Retina (tissue), 1 donor: ENCODE measurements at regions not wholly inside any gene's neighbourhood (a gene's known extent, or its start where the extent isn't known, plus 50 kb on each side); places are given as distances from the start of the nearest gene placed in this dataset.

Experiments used
- DNase-seq: peaks from one replicate; pipeline ENCODE4 v3.0.0-alpha.2; 2016

DNA sequence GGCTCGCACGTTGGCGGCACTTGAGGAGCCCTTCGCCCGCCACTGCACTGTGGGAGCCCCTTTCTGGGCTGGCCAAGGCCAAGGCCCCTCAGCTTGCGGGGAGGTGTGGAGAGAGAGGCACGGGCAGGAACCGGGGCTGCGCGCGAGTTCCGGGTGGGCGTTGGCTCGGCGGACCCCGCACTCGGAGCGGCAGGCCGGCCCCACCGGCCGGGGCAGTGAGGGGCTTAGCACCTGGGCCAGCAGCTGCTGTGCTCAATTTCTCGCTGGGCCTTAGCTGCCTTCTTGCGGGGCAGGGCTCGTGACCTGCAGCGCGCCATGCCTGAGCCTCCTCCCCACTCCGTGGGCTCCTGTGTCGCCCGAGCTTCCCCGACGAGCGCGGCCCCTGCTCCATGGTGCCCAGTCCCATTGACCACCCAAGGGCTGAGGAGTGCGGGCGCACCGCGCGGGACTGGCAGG, 71.6 kb upstream of the CNTN1 start:
- no peak for DNase-seq

- DNase-seq = peak; percentile 67
Measured at GRCh38 chr12:40622246-40622838, 69.9 kb upstream of the CNTN1 start.

DNA sequence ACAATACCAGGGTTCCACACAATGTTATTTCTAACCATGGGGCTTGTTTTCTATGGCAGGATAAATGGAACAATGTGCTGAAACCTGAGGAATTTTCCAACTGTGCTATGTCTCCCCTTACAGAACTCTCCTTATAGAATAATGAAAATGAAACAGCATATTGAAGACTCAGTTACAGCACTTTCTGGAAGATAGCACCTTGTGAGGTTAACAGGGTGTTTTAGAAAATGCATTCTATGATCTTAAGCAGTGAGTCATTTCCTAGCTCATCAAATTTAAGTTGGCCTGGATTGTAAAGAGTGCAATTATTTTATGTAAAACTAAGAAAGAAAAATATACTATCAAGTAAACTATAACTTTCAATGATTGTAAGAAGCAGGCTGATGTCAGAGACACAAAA, 60.1 kb upstream of the CNTN1 start:
- DNase-seq = no peak

GRCh38 chr12:40632933-40633332, 59.3 kb upstream of the CNTN1 start:
- DNase-seq = no peak

DNA sequence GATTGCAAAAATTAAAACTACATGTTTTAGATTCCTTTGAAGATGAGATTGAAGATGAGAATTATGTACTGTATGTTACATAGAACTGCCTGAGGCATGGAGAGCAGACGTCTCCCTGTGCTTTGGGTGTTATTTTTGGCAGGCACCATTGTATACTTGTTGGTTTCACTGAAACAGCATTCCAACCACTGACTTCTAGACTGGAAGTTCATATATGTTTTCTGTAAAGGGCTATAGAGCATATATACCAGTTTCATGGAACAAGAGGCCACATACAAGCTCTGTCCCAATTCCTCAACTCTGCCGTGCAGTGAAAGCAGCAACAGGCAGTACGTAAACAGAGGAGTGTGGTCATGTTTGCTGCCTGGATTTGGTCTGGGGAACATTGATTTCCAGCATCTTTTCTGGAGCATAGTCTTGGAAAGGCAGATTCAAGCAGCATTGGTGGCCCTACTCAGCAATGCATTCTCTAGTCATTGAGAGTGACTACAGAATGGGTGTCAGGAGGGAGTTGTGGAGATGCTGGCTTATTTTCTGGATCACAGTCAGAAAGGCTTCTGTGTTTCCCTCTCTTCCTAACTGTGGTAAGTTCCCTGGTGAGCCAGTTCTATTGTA, 57.6 kb upstream of the CNTN1 start:
- DNase-seq = no peak

- no peak for DNase-seq
Measured at GRCh38 chr12:40635141-40635731, 57.0 kb upstream of the CNTN1 start.
